K562 (cell line): ENCODE measurements at regions not wholly inside any gene's neighbourhood (a gene's known extent, or its start where the extent isn't known, plus 50 kb on each side); places are given as distances from the start of the nearest gene placed in this dataset.

ENCODE experiments used
- ATAC-seq: fragments of 200-7000 bp; cut with Tn5 transposase; 3 replicates; pipeline ENCODE4 v1.9.1; 2020; ENCODE audit warnings: moderate library complexity
- BruUV-seq: library from RNA; stranded (reverse); fragments of 400-500 nt; replicated peaks from 2 replicates; lab custom pipeline; 2021; lab: Mats Ljungman, UMichigan
- CTCF ChIA-PET: fragments of 300-600 bp; formaldehyde crosslinking; extraction: SDS; loops from one replicate; lab custom pipeline; 2021; ENCODE audit warnings: low intra/inter-chr PET ratio; lab: Yijun Ruan, JAX
- POLR2A ChIA-PET: fragments of 300-600, 350-650 bp; sonication (Branson Sonifier 250); formaldehyde crosslinking; extraction: SDS; loops from one replicate; lab custom pipeline; 2021; ENCODE audit warnings: antibody characterized with exemption, inconsistent platforms; lab: Yijun Ruan, JAX
- DNase-seq, 4 experiments: peaks; one replicate each; pipeline versions ENCODE4 v3.0.0 to v3.0.0-alpha.2; 2011 to 2018; ENCODE audit warnings: low spot score in 3 of 4, mixed read lengths in 3 of 4; ENCODE audit errors: extremely low read depth in 1 of 4
- FAIRE-seq: peaks from 2 replicates; lab custom pipeline; 2011; peaks lifted over from hg19 to GRCh38; lab: Jason Lieb, UNC
- H2AFZ ChIP-seq: 2 replicates; pipeline ENCODE4 v1.6.0; 2011; ENCODE audit warnings: low read depth, low read length, control low read depth, inconsistent platforms
- H3K27ac ChIP-seq: fragments of 200-600 bp; 3 replicates; pipeline ENCODE4 v1.8.0; 2011; ENCODE audit warnings: low read depth, mild to moderate bottlenecking, control low read depth, inconsistent platforms, low read length, moderate library complexity, mixed read lengths; ENCODE audit errors: extremely low read depth
- H3K27me3 ChIP-seq, 2 experiments: fragments of 300-600 bp in 1 of 2; 2 replicates in 1 of 2; 3 replicates in 1 of 2; pipeline versions ENCODE4 v1.6.0 to v1.8.0; 2011; ENCODE audit warnings: inconsistent platforms in 2 of 2, low read length in 2 of 2, mild to moderate bottlenecking in 1 of 2, mixed read lengths in 1 of 2, moderate library complexity in 1 of 2; ENCODE audit not compliant: control insufficient read depth in 2 of 2, insufficient read depth in 2 of 2
- H3K36me3 ChIP-seq: fragments of 300-600 bp; 3 replicates; pipeline ENCODE4 v1.8.0; 2011; ENCODE audit warnings: mild to moderate bottlenecking, low read length, inconsistent platforms; ENCODE audit not compliant: control insufficient read depth, insufficient read depth
- H3K4me1 ChIP-seq, 2 experiments: fragments of 200-600 bp in 1 of 2; replicated peaks in 1 of 2; 2 replicates in 1 of 2; 3 replicates in 1 of 2; pipeline versions ENCODE4 v1.5.1 to v1.8.0; 2011; ENCODE audit warnings: inconsistent platforms in 2 of 2, low read length in 2 of 2, mild to moderate bottlenecking in 1 of 2, mixed read lengths in 1 of 2, moderate library complexity in 1 of 2; ENCODE audit not compliant: control insufficient read depth in 2 of 2, insufficient read depth in 2 of 2
- H3K4me2 ChIP-seq: 2 replicates; pipeline ENCODE4 v1.6.1; 2011; ENCODE audit warnings: low read length, control low read depth, inconsistent platforms, mixed read lengths; ENCODE audit not compliant: insufficient read depth
- H3K4me3 ChIP-seq: fragments of 200-600 bp; sonication (generic), shearing (Covaris generic); 2 replicates; pipeline ENCODE4 v1.5.1; 2016; ENCODE audit warnings: control low read depth, inconsistent platforms
- H3K79me2 ChIP-seq: fragments of 200-600 bp; 3 replicates; pipeline ENCODE4 v1.8.0; 2011; ENCODE audit warnings: low read length, inconsistent platforms; ENCODE audit not compliant: control insufficient read depth, insufficient read depth
- H3K9ac ChIP-seq, 2 experiments: 2 replicates each; pipeline versions ENCODE4 v1.6.0 to v1.6.1; 2011; ENCODE audit warnings: low read depth in 2 of 2, low read length in 2 of 2, control low read depth in 1 of 2, inconsistent platforms in 1 of 2, mild to moderate bottlenecking in 1 of 2, mixed read lengths in 1 of 2; ENCODE audit not compliant: insufficient read depth in 1 of 2
- H3K9me1 ChIP-seq: one replicate; pipeline ENCODE4 v1.6.0; 2011; ENCODE audit warnings: inconsistent platforms, mild to moderate bottlenecking, low read length, moderate library complexity; ENCODE audit not compliant: control insufficient read depth, insufficient read depth
- H3K9me3 ChIP-seq: replicated peaks from 2 replicates; pipeline ENCODE4 v1.5.1; 2011; ENCODE audit warnings: low read depth, low read length, inconsistent platforms; ENCODE audit not compliant: control insufficient read depth, insufficient read depth
- H4K20me1 ChIP-seq: replicated peaks from 2 replicates; pipeline ENCODE4 v1.6.1; 2011; ENCODE audit warnings: low read length, inconsistent platforms, mixed read lengths; ENCODE audit not compliant: control insufficient read depth, insufficient read depth
- BCOR ChIP-seq: fragments of 450-650 bp; IDR thresholded peaks from 2 replicates; pipeline ENCODE4 v1.6.1; 2016
- SPI1 ChIP-seq: IDR thresholded peaks from 2 replicates; pipeline ENCODE4 v1.6.1; 2011; ENCODE audit warnings: low read depth, low read length, control low read depth, borderline replicate concordance
- TAL1 ChIP-seq: fragments of 450-650 bp; IDR thresholded peaks from 2 replicates; pipeline ENCODE4 v1.6.1; 2016; ENCODE audit warnings: mild to moderate bottlenecking
- TSC22D4 ChIP-seq: fragments of 450-650 bp; IDR thresholded peaks from 2 replicates; pipeline ENCODE4 v1.6.1; 2016; ENCODE audit warnings: missing genetic modification characterization, missing biosample characterization, control low read depth
- ZNF431 ChIP-seq: sonication (generic); formaldehyde crosslinking; IDR thresholded peaks from 2 replicates; pipeline ENCODE4 v1.8.0; 2022; ENCODE audit warnings: mild to moderate bottlenecking, missing genetic modification reagents
- ZNF583 ChIP-seq: fragments of 250-450 bp; sonication (Bioruptor Pico); IDR thresholded peaks from 2 replicates; pipeline ENCODE4 v1.4.0; 2020
- ZZZ3 ChIP-seq: fragments of 450-650 bp; IDR thresholded peaks from 2 replicates; pipeline ENCODE4 v1.6.1; 2016; ENCODE audit warnings: antibody characterized with exemption, mild to moderate bottlenecking, moderate library complexity
- WGBS: fragments of 100-300 bp; shearing (Covaris generic); methylation state at CpG from one replicate; pipeline ENCODE4 v1.1.6; 2016; ENCODE audit warnings: low coverage, mixed read lengths; ENCODE audit not compliant: insufficient coverage; ENCODE audit errors: missing lambda C conversion rate; 5-methylcytosine and 5-hydroxymethylcytosine counted together
- in situ Hi-C: fragments of 300-500 bp; cut with MboI; formaldehyde crosslinking; loops from 4 replicates; pipeline ENCODE4 v1.15.0; 2018; ENCODE audit warnings: inconsistent platforms, mixed read lengths
- intact Hi-C: fragments of 100-400 bp; cut with micrococcal nuclease; formaldehyde crosslinking; loops from 2 replicates; pipeline ENCODE4 v1.14.2; 2022
- TF ChIP-seq, protein P1 (sequence below): sonication (generic); formaldehyde crosslinking; IDR thresholded peaks from 2 replicates; pipeline ENCODE4 v1.8.0; 2023; ENCODE audit warnings: missing genetic modification reagents, mild to moderate bottlenecking, borderline replicate concordance
- TF ChIP-seq, protein P2 (sequence below): fragments of 450-650 bp; IDR thresholded peaks from 2 replicates; pipeline ENCODE4 v1.6.1; 2014; ENCODE audit warnings: low read depth, mild to moderate bottlenecking, moderate library complexity, borderline replicate concordance
- TF ChIP-seq, protein P3 (sequence below): sonication (generic); formaldehyde crosslinking; IDR thresholded peaks from 2 replicates; pipeline ENCODE4 v1.9.0; 2022; ENCODE audit warnings: mild to moderate bottlenecking, missing genetic modification reagents
- TF ChIP-seq, protein P4 (sequence below): fragments of 150-350 bp; IDR thresholded peaks from 2 replicates; pipeline ENCODE4 v1.6.1; 2014; ENCODE audit warnings: low read depth, mild to moderate bottlenecking, low read length, borderline replicate concordance

DNA sequence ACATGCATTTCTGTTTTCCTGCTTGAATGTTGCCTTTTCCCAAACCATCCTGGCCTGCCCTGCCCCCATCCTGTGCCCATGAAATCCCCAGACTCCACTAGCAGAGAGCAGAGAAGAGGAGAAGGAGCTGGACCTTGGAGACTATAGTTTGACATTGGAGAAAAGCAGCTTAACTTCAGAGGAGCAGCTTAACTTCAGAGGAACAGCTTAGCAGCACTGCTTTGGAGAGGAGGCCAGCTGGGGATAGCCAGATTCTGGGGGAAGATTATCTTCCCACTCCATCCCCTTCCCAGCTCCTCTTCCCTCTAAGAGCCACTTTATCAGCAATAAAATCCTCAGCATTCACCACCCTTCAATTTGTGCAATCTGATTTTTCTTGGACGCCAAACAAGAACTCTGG lies 443.0 kb downstream of the PCDH10 start (continued):
- TF ChIP-seq, protein P1, sequence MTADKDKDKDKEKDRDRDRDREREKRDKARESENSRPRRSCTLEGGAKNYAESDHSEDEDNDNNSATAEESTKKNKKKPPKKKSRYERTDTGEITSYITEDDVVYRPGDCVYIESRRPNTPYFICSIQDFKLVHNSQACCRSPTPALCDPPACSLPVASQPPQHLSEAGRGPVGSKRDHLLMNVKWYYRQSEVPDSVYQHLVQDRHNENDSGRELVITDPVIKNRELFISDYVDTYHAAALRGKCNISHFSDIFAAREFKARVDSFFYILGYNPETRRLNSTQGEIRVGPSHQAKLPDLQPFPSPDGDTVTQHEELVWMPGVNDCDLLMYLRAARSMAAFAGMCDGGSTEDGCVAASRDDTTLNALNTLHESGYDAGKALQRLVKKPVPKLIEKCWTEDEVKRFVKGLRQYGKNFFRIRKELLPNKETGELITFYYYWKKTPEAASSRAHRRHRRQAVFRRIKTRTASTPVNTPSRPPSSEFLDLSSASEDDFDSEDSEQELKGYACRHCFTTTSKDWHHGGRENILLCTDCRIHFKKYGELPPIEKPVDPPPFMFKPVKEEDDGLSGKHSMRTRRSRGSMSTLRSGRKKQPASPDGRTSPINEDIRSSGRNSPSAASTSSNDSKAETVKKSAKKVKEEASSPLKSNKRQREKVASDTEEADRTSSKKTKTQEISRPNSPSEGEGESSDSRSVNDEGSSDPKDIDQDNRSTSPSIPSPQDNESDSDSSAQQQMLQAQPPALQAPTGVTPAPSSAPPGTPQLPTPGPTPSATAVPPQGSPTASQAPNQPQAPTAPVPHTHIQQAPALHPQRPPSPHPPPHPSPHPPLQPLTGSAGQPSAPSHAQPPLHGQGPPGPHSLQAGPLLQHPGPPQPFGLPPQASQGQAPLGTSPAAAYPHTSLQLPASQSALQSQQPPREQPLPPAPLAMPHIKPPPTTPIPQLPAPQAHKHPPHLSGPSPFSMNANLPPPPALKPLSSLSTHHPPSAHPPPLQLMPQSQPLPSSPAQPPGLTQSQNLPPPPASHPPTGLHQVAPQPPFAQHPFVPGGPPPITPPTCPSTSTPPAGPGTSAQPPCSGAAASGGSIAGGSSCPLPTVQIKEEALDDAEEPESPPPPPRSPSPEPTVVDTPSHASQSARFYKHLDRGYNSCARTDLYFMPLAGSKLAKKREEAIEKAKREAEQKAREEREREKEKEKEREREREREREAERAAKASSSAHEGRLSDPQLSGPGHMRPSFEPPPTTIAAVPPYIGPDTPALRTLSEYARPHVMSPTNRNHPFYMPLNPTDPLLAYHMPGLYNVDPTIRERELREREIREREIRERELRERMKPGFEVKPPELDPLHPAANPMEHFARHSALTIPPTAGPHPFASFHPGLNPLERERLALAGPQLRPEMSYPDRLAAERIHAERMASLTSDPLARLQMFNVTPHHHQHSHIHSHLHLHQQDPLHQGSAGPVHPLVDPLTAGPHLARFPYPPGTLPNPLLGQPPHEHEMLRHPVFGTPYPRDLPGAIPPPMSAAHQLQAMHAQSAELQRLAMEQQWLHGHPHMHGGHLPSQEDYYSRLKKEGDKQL, result no peak
- TF ChIP-seq, protein P2, sequence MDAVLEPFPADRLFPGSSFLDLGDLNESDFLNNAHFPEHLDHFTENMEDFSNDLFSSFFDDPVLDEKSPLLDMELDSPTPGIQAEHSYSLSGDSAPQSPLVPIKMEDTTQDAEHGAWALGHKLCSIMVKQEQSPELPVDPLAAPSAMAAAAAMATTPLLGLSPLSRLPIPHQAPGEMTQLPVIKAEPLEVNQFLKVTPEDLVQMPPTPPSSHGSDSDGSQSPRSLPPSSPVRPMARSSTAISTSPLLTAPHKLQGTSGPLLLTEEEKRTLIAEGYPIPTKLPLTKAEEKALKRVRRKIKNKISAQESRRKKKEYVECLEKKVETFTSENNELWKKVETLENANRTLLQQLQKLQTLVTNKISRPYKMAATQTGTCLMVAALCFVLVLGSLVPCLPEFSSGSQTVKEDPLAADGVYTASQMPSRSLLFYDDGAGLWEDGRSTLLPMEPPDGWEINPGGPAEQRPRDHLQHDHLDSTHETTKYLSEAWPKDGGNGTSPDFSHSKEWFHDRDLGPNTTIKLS, result no peak
- TF ChIP-seq ZNF583 (no peak), BCOR (no peak)

DNA sequence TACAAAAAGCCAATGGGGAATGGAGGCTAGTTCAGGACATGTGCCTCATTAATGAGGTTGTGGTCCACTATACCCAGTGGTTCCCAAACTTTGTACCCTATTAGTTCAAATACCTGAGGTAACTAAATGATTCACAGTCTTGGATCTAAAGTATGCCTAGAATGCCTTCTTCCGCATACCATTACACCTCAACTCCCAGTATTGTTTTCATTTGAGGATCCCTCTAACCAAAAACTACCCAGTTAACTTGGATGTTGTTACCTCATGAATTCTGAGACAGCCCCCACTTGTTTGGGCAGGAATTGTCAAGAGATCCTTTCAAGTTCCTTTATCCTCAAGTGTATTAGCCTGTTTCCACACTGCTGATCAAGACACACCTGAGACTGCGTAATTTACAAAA lies 439.2 kb downstream of the PCDH10 start:
- 12% methylated on average over 2 of the region's 2 CpGs for WGBS
- Histone ChIP-seq H3K4me1 (no peaks in the 10 kb centered on the region; a peak in 1 of 5 replicates), H3K4me3 (no peak overlapping the region), H2AFZ (no peak overlapping the region), H3K27me3 (no peaks in the 10 kb centered on the region), H3K79me2 (no peaks in the 10 kb centered on the region), H3K9me1 (no peaks in the 10 kb centered on the region), H3K9me3 (no peaks in the 10 kb centered on the region), H3K9ac (no peak overlapping the region), H4K20me1 (no peaks in the 10 kb centered on the region), H3K36me3 (no peaks in the 10 kb centered on the region), H3K27ac (no peak overlapping the region), H3K4me2 (no peak overlapping the region)
- FAIRE-seq (no peak), DNase-seq (no peak), ATAC-seq (no peak)
- intact Hi-C loops, result no loop called here
- in situ Hi-C loops, result no loop called here
- no TSS peak for BruUV-seq
- POLR2A ChIA-PET, result interaction anchor here (0.7 kb wide), 1 partner anchor 1240 kb away, joined by 3 read pairs; no protein-coding TSS in a partner anchor
- CTCF ChIA-PET, result no interaction called here
- TF ChIP-seq ZZZ3 (no peak), ZNF431 (CRISPR knock-in tag) (no peak), TAL1 (no peak), TSC22D4 (tag) (no peak), SPI1 (no peak)
- TF ChIP-seq, protein P3, sequence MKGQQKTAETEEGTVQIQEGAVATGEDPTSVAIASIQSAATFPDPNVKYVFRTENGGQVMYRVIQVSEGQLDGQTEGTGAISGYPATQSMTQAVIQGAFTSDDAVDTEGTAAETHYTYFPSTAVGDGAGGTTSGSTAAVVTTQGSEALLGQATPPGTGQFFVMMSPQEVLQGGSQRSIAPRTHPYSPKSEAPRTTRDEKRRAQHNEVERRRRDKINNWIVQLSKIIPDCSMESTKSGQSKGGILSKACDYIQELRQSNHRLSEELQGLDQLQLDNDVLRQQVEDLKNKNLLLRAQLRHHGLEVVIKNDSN (CRISPR knock-in tag), result no peak
- TF ChIP-seq, protein P4, sequence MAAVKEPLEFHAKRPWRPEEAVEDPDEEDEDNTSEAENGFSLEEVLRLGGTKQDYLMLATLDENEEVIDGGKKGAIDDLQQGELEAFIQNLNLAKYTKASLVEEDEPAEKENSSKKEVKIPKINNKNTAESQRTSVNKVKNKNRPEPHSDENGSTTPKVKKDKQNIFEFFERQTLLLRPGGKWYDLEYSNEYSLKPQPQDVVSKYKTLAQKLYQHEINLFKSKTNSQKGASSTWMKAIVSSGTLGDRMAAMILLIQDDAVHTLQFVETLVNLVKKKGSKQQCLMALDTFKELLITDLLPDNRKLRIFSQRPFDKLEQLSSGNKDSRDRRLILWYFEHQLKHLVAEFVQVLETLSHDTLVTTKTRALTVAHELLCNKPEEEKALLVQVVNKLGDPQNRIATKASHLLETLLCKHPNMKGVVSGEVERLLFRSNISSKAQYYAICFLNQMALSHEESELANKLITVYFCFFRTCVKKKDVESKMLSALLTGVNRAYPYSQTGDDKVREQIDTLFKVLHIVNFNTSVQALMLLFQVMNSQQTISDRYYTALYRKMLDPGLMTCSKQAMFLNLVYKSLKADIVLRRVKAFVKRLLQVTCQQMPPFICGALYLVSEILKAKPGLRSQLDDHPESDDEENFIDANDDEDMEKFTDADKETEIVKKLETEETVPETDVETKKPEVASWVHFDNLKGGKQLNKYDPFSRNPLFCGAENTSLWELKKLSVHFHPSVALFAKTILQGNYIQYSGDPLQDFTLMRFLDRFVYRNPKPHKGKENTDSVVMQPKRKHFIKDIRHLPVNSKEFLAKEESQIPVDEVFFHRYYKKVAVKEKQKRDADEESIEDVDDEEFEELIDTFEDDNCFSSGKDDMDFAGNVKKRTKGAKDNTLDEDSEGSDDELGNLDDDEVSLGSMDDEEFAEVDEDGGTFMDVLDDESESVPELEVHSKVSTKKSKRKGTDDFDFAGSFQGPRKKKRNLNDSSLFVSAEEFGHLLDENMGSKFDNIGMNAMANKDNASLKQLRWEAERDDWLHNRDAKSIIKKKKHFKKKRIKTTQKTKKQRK, result no peak
